ENCODE measurements at regions not wholly inside any gene's neighbourhood (a gene's known extent, or its start where the extent isn't known, plus 50 kb on each side); places are given as distances from the start of the nearest gene placed in this dataset.

GRCh38 chr16:51085271-51085670, 65.8 kb downstream of the SALL1 start:
- Mint-ChIP-seq H3K4me3 (no peak overlapping the region), H3K27me3 (ENCODE audit: low read depth) (peaks cover 76% of the 10 kb centered on the region), H3K27ac (no peak overlapping the region), H3K36me3 (no peaks in the 10 kb centered on the region), H3K9me3 (no peaks in the 10 kb centered on the region), H3K4me1 (peaks cover 12% of the 10 kb centered on the region)
- CTCF ChIA-PET: interaction anchor here (0.6 kb wide), 1 partner anchor 13 kb away, joined by 3 read pairs; no protein-coding TSS in a partner anchor
- DNase-seq (ENCODE audit: low spot score): no peak
- no peak for ATAC-seq
- TF ChIP-seq JUN (CRISPR knock-in tag; IDR thresholded peaks at IDR 0.05) (no peak), NR2C2 (CRISPR knock-in tag; IDR thresholded peaks at IDR 0.05) (no peak), ZNF425 (CRISPR knock-in tag; conservative IDR thresholded peaks at IDR 0.05) (no peak), FOXJ3 (CRISPR knock-in tag; IDR thresholded peaks at IDR 0.05; ENCODE audit: borderline replicate concordance) (no peak), FOXK1 (CRISPR knock-in tag; IDR thresholded peaks at IDR 0.05) (no peak), CTCF (IDR thresholded peaks at IDR 0.05) (no peak), HMGXB4 (CRISPR knock-in tag; IDR thresholded peaks at IDR 0.05) (no peak), ATF3 (CRISPR knock-in tag; conservative IDR thresholded peaks at IDR 0.05) (no peak), CREM (CRISPR knock-in tag; IDR thresholded peaks at IDR 0.05) (no peak), ZNF281 (CRISPR knock-in tag; IDR thresholded peaks at IDR 0.05) (no peak), ZNF416 (CRISPR knock-in tag; IDR thresholded peaks at IDR 0.05) (no peak), CDX4 (CRISPR knock-in tag; IDR thresholded peaks at IDR 0.05; ENCODE audit: borderline replicate concordance) (no peak), ATF1 (CRISPR knock-in tag; IDR thresholded peaks at IDR 0.05) (no peak), AR (CRISPR knock-in tag; IDR thresholded peaks at IDR 0.05) (no peak), ZNF232 (CRISPR knock-in tag; IDR thresholded peaks at IDR 0.05) (no peak), TCF7 (CRISPR knock-in tag; IDR thresholded peaks at IDR 0.05; ENCODE audit: low read depth) (no peak), PREB (CRISPR knock-in tag; IDR thresholded peaks at IDR 0.05; ENCODE audit: borderline replicate concordance) (no peak)
- POLR2A ChIA-PET: interaction anchor here (1.0 kb wide), 1 partner anchor 10 kb away, joined by 3 read pairs; no protein-coding TSS in a partner anchor

Data from WTC11 (cell line).